GM21447 (cell line): ENCODE measurements at regions not wholly inside any gene's neighbourhood (a gene's known extent, or its start where the extent isn't known, plus 50 kb on each side); places are given as distances from the start of the nearest gene placed in this dataset.

Source experiments
- ATAC-seq: cut with Tn5 transposase; IDR thresholded peaks from one replicate; pipeline ENCODE4 v1.9.1; 2021; ENCODE audit not compliant: unreplicated experiment

DNA sequence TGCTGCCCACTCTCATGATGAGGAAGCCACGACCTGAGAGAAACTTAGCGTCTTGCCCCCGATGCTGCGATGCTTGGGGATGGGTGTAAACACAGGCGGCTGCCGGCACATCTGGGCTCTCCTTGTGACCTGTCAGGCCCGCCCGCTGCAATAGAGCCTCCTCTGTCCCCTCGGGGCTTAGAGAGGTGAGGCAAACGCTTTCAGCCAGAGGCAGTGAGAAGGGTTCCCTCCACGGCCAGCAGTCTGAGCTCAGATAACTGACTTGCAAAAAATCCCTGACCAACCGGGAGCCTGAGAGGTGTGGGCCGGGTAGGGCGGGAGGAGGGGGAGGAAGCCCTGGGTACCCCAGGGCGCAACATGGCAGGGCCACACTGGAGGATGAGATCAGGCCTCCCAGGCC, 260.6 kb downstream of the C16orf95 start:
- no peak for ATAC-seq

DNA sequence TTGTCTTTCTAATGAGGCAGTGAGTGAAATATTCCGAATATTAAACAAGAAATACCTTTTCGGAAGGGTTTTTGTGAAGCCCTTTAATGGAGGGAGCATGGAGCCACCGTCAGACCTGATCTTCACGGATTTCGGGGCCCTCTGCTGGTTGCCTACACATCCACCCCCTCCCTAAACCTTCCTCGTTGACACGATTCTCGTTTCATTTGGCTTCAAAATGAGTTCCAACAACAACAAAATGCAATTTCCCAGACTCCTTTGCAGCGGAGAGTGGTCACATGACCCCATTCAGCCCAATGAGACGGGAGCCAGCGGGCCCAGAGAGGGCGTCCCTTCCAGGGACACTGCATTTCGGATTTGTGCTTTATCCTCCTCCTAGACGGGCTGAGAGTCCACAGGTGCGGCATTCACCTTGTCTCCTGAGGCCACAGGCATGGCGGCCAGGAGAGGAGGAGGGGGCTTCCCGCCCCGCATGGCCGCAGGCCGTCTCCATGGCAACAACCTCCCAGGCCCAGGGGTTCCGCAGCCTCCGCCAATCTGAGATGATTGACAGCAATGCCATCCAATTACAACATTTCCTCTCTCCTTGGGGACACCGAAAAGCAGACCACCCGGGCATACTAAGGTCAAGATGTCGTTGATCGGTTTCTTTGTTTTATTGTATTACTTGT, 259.8 kb downstream of the C16orf95 start:
- no peak for ATAC-seq

DNA sequence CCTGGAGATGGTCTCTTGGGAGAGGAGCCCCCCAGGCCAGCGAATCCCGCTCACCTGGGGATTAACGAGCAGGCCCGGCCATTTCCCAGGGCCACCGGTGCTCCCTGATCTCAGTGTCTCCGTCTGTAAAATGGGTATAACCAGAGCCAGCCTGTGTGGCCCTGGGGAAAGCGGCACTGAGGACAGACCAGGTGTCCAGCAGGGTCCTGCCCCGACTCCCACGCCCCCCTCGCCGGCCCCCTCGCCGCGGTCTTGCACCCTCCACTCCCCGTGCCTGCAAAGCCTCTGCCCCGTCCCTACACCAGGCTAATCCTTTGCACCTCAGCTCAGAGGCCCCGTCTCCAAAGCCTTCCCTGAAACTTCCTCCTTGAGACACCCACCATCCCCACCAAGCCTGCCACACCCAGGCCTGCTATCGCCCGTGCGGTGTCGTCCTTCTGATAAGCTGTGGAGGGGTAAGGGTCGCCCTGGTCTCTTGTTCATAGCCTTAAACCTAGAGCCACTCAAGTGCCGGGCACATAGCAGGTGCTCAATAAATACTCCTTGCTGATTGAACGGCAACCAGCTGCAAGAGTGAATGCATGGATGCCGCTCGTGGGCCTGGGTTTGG, 259.1 kb downstream of the C16orf95 start:
- no peak for ATAC-seq

DNA sequence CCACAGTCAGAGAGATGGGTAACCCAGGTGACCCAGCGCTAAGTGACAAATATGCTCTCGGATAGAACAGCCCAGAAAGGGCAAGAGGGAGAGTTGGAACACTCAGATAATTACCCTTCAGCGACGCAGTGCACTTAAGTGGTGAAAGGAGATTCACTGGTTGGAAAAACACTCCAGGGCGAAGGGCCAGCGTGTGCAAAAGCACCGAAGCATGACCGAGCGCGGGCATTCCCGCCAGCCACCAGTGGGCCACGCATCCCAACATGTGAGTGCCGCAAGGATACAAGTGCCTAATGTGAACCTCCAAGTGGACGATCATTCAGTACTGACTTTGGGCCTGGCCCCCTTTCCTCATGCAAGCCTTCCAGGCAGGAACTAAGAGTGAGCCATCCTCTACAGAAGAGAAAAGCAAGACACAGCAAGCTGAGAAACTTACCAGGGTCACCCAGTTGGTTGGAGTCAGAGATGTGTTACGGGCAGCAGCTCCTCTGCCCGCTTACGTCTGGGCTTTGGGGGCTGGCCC, 258.4 kb downstream of the C16orf95 start:
- ATAC-seq, result no peak

DNA sequence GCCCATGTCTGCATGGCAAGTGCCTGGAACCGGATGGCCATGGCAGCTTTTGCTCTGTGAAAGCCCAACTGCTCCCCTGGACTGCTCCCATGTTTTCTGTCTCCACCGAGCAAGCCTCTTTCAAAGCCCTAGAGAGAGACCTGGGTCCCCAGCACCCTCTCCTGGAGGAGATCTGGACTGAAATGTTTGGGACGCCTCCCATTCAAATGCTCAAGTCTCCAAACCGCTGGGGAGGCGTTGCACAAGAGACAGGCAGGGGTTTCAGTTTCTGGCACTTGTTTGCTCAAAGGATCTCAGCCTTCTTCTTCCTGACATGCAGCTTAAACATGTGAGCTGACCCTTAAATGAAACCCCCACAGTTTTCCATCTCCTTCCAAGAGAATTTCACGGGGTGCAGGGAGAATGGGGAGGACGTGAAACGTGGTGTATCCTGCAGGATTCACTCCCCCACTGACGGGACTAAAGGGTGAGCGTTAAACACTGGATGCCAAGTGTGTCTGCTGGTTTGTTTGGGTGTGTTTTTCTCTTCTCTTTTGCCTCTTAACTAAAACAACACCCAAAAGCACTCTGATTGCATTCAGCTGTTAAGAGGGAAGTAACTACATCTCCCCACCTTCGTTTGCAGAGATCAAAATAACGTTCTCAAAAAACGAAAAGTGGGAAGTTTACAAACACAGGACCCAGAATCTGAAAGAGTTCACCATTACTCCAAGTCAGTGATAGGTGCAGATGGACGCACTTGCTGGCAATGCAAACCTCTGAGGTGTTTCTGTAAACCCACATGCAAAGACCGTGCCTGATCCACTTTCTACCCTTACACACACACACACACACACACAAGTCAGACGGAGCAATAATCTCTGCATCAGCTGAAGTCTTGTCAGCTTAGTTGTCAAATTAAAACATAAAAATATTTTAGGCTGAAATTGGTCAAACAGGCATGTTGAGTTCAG, 256.9 kb downstream of the C16orf95 start:
- no peak for ATAC-seq

DNA sequence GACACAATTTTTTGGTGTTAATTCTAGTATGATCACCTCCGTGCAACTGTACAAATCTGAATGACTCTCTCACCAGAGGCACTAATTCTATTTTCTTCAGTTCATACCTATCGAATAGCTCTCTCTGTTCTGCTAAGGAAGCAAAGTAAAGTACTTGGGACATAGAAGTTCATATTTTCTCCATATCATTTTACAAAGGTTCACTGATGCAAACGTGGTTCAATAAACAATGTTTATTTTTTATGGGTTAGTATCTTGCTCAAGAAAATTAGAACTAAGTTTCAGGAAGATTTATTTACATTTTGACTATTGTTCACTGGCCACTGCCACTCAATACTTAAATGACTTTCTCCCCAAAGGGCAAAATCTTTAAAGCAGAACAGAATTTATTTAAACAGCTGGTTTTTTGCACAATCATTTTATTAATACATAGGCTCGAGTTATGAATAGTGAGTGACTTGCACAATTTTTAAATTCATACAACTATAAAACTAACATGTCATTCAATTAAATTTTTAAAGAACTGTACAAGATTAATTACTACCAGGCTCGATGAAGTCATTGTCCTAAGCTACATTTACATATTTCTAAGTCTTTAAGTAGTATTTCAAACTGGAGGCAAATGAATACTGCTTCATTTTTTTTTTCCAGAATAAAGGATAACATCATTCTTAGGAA, 255.8 kb downstream of the C16orf95 start:
- ATAC-seq, result no peak

DNA sequence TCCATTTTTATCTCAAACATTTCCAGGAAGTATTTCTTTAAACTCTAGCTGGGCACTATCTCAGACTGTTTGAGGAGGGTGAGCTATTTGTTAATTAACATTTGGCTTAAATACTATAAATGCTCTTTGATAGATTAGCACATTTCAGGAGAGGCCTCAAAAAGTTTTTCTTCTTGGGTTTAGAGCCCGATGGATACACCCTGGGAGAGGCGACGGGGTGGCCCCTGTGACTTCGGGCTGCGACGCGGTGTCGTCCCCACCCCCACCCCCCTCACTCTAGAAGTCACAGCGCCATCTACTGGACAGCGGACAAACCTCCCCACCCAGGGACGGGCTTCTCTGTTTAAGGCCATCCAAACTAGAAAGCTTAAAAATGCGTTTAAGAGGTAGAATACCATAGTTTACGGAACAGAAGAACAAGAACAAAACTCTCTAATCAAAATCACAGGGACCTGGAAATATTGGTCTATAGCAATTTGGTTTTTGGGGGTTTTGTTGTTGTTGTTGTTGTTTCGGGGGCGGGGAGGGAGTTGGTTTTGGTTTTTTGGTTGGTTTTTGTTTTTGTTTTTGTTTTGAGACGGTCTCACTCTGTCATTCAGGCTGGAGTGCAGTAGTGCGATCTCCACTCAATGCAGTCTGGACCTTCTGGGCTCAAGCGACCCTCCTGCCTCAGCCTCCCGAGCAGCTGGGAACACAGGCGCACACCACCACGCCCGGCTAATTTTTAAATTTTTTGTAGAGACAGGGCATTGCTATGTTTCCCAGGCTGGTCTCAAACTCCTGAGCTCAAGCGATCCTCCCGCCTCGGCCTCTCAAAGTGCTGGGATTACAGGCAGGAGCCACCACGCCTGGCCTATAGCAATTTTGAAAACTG, 254.4 kb downstream of the C16orf95 start:
- ATAC-seq, result no peak

DNA sequence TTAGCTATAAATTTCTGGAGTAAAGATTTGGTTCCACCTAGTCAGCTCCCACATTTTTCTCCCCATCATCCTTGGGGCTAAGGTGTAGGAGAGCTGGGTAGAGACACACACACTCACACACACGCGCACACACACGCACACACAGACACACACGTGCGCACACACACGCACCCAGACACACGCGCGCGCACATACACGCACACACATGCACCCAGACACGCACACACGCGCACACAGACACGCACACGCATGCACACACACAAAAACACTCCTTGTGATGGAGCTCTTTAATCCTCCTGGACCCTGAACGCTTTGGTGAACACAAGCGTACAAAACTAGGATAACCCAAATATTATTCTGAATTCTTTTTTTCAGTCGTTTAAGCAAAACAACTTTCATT, 253.6 kb downstream of the C16orf95 start:
- ATAC-seq, result no peak

DNA sequence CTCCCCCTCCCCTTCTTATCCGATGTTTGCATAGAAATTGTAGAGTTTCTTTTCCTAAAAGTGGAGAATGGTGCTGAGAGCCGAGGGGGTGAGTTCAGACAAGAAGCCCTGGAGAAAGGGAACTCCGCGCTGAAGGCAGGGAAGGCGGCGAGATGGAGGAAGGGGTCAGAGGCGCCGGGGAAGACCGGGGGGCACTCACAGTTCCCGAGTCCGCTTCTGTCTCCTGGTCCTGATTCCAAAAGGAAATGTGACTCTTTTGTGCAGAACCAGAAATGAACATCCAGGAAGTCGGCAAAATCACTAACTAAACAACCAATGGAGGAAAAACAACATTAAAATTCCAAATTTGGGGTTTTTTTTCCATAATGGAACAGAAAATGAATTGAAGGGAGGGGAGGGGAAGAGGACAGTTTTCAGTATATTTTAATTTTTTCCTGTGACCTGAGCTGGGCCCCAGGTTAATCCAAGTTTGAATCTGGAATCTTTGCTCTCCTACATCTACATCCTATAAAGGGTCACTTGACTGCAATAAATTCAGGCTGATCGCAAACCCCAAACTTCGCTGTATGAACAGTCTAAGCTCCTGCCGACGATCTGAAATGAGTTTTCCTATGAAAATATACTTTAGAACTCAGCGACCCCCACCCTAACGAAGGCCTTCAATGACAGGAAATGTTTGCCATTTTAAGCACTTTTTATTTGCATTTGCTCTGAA, 252.3 kb downstream of the C16orf95 start:
- no peak for ATAC-seq

DNA sequence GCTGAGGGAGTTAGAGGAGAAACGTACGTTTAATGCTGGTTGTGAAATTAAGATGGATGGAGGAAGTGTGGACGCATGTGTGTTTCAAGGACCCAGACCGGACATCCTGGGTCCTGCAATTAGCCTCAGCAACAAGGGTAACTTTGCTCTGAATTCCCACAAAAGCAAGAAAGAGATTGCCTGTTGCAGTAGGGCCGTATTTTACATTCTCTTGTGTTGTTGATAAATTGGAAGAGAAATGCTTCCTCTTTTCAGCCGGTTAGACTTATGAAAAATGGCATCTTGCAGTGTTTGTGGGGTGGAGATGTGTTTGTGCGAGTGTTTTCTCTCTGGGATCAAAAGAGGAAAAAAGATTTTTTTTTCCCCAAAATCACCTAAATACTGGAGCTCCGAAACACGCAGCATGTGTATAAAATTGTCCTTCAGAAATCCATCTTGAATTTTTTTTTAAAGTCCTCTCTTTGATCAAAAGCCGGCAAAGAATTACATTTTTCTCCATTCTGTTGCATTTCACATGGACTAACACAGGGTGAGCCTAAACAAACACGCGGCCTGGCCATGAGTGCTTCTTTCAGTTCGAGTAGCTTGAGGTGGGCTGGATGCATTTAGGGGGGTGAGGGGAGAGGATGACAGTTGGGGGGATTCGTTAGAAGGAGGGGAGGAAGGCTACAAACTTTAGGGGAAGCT, 251.6 kb downstream of the C16orf95 start:
- ATAC-seq, result no peak

DNA sequence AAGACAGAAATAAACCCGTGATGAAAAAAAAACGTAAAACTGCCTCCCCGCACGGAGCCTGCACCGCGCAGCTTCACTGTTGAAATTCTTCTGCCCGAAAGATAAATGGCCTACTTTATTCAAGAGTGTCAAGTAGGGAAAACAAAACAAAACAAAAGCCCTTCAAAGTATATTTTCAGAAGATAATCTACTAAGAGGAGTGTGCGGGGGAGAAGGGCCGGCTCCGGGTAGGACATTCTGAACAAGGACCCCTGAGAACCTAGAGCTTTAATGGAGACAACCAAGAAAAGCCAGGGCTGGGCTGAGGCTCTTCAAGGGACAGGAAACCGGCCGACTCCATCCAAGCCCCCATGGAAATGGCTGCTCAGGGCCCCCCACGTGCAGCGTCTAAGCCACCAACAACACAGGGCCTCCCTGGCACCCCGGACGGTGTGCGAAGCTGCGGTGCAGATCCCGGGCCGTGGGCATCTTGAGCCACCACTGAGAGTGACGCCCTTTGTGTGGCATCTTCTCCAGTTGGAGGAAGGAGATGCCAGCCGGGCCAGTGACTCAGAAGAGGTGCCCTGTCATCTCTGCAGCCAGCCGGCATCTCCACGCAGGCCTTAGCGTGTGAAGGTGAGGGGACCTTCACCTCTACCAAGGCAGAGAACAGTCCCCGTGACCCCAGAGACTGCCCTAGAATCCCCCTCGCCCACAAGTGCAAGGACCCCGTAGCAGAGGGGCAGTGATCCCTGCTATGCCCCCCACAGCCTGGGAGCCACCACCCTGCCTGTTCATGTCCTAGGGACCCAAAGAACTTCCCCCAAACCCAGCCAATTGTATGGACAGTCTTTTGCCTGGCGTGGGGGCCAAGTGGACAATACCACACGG, 250.8 kb downstream of the C16orf95 start:
- no peak for ATAC-seq

DNA sequence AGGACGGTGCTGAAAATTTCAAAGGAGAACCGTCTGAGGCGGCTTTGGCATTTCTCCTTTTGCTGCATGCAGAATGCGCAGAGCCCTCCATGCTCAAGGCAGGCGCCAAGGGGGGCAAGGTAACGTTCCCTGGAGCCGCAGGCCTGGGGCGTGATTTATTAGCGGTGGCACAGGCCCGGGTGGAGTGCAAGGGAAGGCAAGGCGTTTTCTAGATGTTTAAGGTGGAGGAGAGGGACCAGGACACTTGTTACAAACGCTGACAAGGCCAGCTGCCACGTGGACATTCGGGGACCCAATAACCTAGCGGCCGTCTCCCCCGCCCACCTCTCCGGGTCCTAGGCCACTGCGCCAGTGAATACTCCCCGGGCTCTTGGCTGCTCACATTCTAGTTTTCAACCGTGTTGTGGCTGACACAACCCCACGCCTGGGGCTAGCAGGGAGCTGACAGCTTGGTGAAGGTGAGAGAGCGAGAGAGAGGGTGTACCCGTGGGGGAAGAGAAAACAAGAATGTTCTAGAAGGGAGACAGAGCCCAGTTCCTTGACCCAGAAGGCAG, 250.1 kb downstream of the C16orf95 start:
- ATAC-seq, result no peak

DNA sequence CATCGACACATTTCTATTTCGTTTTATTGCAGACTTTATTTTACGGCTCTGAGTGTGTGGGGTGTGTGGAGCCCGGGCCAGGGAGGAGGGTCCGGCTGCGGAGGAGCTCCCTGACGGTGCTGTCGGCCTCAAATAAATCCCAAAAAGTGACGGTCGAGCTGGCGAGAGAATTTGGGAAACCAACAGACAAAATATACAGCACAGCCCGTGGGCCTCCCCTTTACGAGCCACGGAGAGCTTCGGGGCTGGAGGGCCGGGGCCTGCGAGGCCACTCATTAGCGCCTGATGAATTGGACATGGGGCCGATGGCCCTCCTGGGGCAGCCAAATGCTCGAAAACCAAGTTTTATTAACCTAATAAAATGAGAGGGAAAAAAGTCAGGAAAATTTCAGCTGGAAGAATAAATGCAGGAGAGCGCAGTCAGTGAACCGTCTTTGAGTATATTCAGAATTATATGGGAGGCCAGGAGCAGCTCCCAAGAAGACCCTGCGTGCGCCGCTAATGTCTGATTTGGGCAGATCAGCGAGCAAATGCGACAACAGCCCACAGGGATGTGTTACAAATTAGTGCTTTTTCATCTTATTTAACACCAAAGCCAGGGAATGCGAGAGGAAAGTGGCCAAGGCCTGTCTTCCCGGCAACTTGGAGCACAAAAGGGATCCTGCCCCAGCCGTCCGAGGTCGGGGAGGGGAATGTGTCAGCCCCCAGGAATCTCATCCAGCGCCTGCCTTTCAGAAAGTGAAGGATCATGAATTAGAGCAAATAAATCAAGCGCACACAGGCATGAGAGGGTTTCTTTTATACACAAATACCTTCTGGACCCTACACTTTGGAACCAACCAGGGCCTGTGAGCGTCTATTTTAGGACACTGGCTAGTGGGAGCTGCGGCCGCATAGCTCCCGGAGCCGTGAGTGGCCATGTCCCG, 249.1 kb downstream of the C16orf95 start:
- no peak for ATAC-seq

DNA sequence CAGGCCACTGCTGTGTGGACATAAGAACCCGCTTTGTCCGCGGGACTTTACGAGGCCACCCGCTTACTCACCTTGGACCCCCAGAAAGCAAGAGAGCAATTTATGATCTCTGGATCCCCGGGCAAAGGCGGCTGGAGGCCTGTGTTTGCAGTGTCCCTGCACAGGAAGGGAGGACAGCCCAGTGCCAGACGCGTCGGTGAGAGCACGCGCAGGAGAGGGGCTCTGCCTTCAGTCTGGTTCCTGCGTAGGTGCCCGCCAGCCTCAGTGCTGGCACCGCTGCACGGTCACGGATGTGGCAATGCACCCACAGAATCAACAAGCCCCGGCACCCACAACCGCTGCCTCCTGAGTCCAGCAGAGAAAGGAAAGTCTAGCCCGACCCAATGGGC, 248.4 kb downstream of the C16orf95 start:
- no peak for ATAC-seq

DNA sequence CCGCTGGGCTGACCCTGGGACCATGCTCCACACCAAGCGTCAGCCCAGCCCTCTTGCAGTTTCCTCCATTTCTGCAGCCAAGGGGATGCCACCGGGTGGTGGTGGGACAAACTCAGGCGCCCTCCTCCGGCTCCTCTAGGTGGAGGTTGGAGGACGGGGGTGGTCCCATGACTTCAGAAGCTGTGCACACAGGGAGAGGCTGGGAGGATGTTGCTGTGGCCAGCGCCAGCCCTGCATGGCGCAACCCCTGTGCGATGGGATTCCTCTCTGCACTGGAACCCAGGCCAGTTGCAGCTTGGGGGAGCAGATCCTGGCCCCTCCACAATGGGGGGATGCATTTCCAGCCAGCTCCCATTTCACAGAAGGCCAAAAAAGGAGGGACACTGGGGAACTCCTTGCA, 246.5 kb downstream of the C16orf95 start:
- ATAC-seq, result no peak

DNA sequence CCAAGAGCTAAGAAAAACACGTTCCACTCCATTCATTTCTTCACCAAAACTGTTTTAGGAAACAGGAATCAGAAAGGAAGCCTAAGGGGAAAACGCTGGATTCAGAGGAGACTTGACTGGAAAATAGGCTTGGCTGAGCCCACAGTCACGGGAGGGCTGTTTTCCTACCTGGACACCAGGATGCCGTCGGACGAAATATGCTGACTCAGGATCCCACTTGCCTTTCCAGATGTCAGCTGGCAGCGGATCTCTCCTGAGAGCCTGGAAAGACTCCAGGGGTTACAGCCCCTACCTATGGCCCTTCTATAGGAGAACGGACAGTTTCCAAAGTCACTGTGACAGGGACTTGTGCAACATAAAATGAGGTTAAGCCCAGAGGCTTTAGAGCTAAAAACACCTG, 245.1 kb downstream of the C16orf95 start:
- ATAC-seq, result no peak
